Left ventricle myocardium inferior (tissue), 1 donor: ENCODE measurements at regions not wholly inside any gene's neighbourhood (a gene's known extent, or its start where the extent isn't known, plus 50 kb on each side); places are given as distances from the start of the nearest gene placed in this dataset.
"Not testable (repeated sequence)": the region's sequence is repeated elsewhere in the genome, so short reads cannot be mapped to it uniquely, and the experiment has no call there.

Experiments
- DNase-seq: peaks from one replicate; pipeline ENCODE4 v3.0.0-alpha.2; 2020
- H3K27ac ChIP-seq: fragments of 200-600 bp; replicated peaks from 2 replicates; pipeline ENCODE4 v1.8.0; 2021
- H3K27me3 ChIP-seq: fragments of 200-600 bp; 2 replicates; pipeline ENCODE4 v1.8.0; 2021; ENCODE audit warnings: low read depth
- H3K36me3 ChIP-seq: fragments of 200-600 bp; 2 replicates; pipeline ENCODE4 v1.8.0; 2021
- H3K4me1 ChIP-seq: fragments of 200-600 bp; 2 replicates; pipeline ENCODE4 v1.8.0; 2021
- H3K4me3 ChIP-seq: fragments of 200-600 bp; 2 replicates; pipeline ENCODE4 v1.8.0; 2021; ENCODE audit warnings: mild to moderate bottlenecking, moderate library complexity
- H3K9me3 ChIP-seq: fragments of 200-600 bp; replicated peaks from 2 replicates; pipeline ENCODE4 v1.8.0; 2021
- intact Hi-C: fragments of 100-400 bp; cut with micrococcal nuclease; formaldehyde crosslinking; loops from one replicate; pipeline ENCODE4 v1.11.0; 2022
- TF ChIP-seq, protein P1 (sequence below): fragments of 200-600 bp; IDR thresholded peaks from 2 replicates; pipeline ENCODE4 v1.8.0; 2021; ENCODE audit warnings: antibody characterized with exemption, mild to moderate bottlenecking, borderline replicate concordance
- donor health status: DM: no; HTN: yes; CAD: no; lungs with severe emphysema.

DNA sequence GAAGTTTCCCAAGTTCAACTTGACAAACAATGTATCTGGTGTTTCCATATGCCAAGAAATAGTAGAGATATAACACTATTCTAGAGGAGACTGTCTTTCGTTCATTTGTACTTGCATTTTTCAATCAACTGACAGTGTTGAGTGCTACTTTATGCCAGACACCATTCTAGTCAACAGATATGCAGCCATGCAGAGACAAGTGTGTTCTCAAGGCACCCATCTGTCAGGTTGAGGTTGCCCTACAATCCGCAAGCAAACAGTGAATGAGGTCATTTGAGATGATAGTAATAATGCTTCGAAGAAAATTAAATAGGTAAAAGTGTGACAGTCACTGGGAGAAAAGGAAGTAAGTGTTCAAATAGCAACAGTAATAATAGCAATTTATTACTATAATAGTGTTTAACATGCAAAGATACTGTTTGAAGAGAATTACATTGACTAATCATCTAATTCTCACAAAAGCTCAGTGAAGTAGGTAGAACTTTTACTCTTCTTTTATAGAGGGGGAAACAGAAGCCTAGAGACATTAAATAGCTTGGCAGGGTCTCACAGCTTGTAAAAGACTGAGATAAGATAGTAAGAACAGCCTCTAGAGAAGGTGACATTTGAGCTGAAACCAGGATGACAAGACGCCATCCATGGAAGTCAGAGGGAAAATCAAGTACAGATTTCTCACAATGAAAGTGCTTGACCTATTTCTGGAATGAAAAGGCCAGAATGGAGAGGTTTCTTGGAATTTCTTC, 936.9 kb downstream of the SORCS3 start:
- H3K27me3 ChIP-seq = no peaks in the 10 kb centered on the region
- TF ChIP-seq, protein P1, sequence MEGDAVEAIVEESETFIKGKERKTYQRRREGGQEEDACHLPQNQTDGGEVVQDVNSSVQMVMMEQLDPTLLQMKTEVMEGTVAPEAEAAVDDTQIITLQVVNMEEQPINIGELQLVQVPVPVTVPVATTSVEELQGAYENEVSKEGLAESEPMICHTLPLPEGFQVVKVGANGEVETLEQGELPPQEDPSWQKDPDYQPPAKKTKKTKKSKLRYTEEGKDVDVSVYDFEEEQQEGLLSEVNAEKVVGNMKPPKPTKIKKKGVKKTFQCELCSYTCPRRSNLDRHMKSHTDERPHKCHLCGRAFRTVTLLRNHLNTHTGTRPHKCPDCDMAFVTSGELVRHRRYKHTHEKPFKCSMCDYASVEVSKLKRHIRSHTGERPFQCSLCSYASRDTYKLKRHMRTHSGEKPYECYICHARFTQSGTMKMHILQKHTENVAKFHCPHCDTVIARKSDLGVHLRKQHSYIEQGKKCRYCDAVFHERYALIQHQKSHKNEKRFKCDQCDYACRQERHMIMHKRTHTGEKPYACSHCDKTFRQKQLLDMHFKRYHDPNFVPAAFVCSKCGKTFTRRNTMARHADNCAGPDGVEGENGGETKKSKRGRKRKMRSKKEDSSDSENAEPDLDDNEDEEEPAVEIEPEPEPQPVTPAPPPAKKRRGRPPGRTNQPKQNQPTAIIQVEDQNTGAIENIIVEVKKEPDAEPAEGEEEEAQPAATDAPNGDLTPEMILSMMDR = no peak
- no peak overlapping the region for H3K27ac ChIP-seq
- no peaks in the 10 kb centered on the region for H3K36me3 ChIP-seq
- intact Hi-C loops = no loop called here
- peaks cover 21% of the 10 kb centered on the region for H3K9me3 ChIP-seq
- no peaks in the 10 kb centered on the region for H3K4me1 ChIP-seq
- DNase-seq = no peak
- H3K4me3 ChIP-seq = no peak overlapping the region

DNA sequence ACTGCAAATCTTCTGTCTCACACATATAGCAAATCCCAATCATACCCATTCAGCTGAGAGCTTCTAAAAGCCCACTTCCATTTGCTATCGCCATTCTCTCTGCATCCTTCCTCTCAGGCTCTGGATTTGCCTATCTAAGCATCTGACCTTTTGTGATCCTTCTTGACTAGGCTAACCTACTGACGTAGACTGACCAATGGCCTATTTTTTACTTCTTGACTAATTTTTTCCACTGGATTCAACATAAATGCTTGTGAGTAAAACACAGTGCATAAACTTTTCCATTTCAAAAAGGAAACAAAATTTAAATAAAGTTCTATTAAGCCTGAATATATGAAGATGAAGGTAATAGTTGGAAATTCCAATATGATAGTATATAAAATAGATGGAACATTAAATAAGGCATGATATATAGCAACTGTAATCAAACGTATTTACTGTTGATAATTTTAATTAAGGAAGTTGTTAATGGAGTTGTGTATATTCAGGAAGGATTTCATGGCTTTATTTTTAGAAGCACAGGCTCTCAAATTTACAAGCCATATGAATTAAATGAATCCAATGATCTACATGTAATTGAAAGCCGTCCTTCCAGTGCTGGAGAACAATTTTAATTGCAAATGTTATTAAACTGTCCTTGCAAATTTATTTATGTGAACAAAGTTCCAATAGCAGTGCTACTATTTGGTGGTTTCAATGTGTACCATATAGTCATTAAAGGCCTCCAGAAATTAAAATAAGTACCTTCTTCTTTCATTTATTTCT, 918.4 kb downstream of the SORCS3 start:
- no peak overlapping the region for H3K4me3 ChIP-seq
- no peak for DNase-seq
- peaks cover 16% of the 10 kb centered on the region for H3K9me3 ChIP-seq
- H3K36me3 ChIP-seq = no peaks in the 10 kb centered on the region
- no peak overlapping the region for H3K27ac ChIP-seq
- TF ChIP-seq, protein P1 = no peak
- intact Hi-C loops = no loop called here
- H3K4me1 ChIP-seq = no peaks in the 10 kb centered on the region
- H3K27me3 ChIP-seq = no peaks in the 10 kb centered on the region

DNA sequence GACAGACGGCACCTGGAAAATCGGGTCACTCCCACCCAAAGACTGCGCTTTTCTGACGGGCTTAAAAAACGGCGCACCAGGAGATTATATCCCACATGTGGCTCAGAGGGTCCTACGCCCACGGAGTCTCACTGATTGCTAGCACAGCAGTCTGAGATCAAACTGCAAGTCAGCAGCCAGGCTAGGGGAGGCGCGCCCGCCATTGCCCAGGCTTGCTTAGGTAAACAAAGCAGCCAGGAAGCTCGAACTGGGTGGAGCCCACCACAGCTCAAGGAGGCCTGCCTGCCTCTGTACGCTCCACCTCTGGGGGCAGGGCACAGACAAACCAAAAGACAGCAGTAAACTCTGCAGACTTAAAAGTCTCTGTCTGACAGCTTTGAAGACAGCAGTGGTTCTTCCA, 909.4 kb downstream of the SORCS3 start:
- DNase-seq, H3K4me3 ChIP-seq, H3K4me1 ChIP-seq, intact Hi-C loops, H3K27ac ChIP-seq, H3K36me3 ChIP-seq, H3K27me3 ChIP-seq, H3K9me3 ChIP-seq: not testable (repeated sequence)

GRCh38 chr10:105549731-105550130, 908.6 kb downstream of the SORCS3 start:
- Histone ChIP-seq H3K27me3 (no peaks in the 10 kb centered on the region), H3K36me3 (no peaks in the 10 kb centered on the region), H3K4me3 (no peak overlapping the region), H3K27ac (no peak overlapping the region), H3K4me1 (no peaks in the 10 kb centered on the region), H3K9me3 (no peaks in the 10 kb centered on the region)
- DNase-seq = no peak
- intact Hi-C loops = no loop called here
- TF ChIP-seq, protein P1 = no peak

- Histone ChIP-seq H3K4me3 (no peak overlapping the region), H3K27ac (no peak overlapping the region), H3K9me3 (no peaks in the 10 kb centered on the region), H3K27me3 (no peaks in the 10 kb centered on the region), H3K36me3 (no peaks in the 10 kb centered on the region), H3K4me1 (no peaks in the 10 kb centered on the region)
- TF ChIP-seq, protein P1 = no peak
- no peak for DNase-seq
- intact Hi-C loops = no loop called here
Measured at GRCh38 chr10:105545101-105545500, 904.0 kb downstream of the SORCS3 start.

DNA sequence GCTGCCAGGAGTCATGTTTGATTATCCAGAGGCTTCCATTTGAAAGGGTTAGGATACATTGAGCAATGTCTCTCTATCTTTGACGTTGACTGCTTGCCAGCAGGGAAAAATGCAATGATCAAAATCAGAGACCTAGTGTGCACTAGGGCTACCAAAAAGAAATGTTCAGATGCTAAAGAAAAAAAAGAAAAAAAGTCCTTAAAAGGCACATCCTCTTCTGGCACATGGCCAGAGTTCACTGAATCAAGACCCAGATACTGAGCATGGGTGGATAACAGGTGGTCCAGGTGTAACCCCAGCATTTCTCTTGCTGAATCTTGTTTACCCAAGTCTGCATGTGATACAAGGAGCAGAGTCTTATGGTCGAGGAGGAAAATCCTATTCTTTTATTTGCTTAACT, 899.3 kb downstream of the SORCS3 start:
- TF ChIP-seq, protein P1 = no peak
- Histone ChIP-seq H3K4me1 (no peaks in the 10 kb centered on the region), H3K27me3 (no peaks in the 10 kb centered on the region), H3K27ac (no peak overlapping the region), H3K9me3 (no peaks in the 10 kb centered on the region), H3K36me3 (no peaks in the 10 kb centered on the region), H3K4me3 (no peak overlapping the region)
- no peak for DNase-seq
- intact Hi-C loops = no loop called here
